Endothelial cell (in vitro differentiated cells): ENCODE measurements at regions not wholly inside any gene's neighbourhood (a gene's known extent, or its start where the extent isn't known, plus 50 kb on each side); places are given as distances from the start of the nearest gene placed in this dataset.

Source experiments
- DNase-seq: peaks from one replicate; pipeline ENCODE4 v3.0.0; 2021; ENCODE audit warnings: low spot score
- H3K27ac Mint-ChIP-seq: one replicate; pipeline ENCODE4 v1.8.0; 2021; ENCODE audit warnings: mixed read lengths, inconsistent platforms; ENCODE audit not compliant: unreplicated experiment
- H3K27me3 Mint-ChIP-seq: one replicate; pipeline ENCODE4 v1.8.0; 2021; ENCODE audit warnings: mild to moderate bottlenecking, moderate library complexity, mixed read lengths, inconsistent platforms; ENCODE audit not compliant: unreplicated experiment
- H3K36me3 Mint-ChIP-seq: one replicate; pipeline ENCODE4 v1.8.0; 2021; ENCODE audit warnings: mild to moderate bottlenecking, low read depth, mixed read lengths, inconsistent platforms; ENCODE audit not compliant: unreplicated experiment
- H3K4me1 Mint-ChIP-seq: one replicate; pipeline ENCODE4 v1.8.0; 2021; ENCODE audit warnings: mild to moderate bottlenecking, mixed read lengths, inconsistent platforms; ENCODE audit not compliant: unreplicated experiment
- H3K4me3 Mint-ChIP-seq: one replicate; pipeline ENCODE4 v1.8.0; 2021; ENCODE audit warnings: mild to moderate bottlenecking, mixed read lengths, inconsistent platforms; ENCODE audit not compliant: unreplicated experiment
- H3K9me3 Mint-ChIP-seq: one replicate; pipeline ENCODE4 v1.8.0; 2021; ENCODE audit warnings: mixed read lengths, inconsistent platforms; ENCODE audit not compliant: unreplicated experiment
- TF ChIP-seq, protein P1 (sequence below): fragments of 200-600 bp; sonication (generic); IDR thresholded peaks from one replicate; pipeline ENCODE4 v1.5.0; 2021; ENCODE audit warnings: antibody characterized with exemption; ENCODE audit not compliant: unreplicated experiment

DNA sequence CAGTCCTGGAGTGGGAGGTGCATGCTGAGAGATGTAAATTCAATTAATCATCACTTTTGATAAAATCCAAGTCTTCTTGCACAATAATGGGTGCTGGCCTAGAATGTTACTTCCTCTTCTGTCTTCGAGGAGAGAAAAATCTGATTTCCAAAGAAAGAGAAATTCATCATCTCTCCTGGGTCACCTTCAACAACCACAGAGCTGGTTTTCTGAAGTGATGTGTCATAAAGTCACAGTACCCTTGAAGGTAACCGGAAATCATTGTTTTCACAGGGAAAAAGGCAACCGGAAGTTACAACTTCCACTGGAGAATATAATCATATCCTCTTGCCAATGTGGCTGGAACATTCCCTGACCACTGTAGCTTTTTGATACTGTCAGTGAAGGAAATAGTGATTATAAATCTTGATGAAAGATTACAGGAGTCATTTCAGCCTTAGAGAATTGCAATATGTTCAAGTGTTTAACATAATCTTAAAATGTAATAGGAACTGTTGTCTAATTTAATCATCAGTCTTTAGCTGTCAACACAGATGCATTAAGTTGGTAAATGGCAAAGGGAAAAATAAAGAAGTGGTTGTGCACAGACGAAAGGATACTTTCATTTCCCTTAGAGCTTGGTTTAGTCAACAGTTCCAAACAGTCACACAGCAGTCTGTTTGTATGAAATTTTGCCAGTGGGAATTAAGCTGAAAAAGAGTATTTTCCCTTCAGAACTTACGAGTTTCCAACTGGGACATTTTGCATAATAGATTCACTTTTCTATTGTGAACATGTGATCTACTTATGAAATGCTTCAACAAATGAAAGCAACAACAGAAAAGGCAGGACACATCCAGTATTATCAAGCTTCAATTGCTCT, 106.5 kb upstream of the SLC4A7 start:
- peak overlapping the region; percentile 95 for H3K27ac Mint-ChIP-seq
- TF ChIP-seq, protein P1, sequence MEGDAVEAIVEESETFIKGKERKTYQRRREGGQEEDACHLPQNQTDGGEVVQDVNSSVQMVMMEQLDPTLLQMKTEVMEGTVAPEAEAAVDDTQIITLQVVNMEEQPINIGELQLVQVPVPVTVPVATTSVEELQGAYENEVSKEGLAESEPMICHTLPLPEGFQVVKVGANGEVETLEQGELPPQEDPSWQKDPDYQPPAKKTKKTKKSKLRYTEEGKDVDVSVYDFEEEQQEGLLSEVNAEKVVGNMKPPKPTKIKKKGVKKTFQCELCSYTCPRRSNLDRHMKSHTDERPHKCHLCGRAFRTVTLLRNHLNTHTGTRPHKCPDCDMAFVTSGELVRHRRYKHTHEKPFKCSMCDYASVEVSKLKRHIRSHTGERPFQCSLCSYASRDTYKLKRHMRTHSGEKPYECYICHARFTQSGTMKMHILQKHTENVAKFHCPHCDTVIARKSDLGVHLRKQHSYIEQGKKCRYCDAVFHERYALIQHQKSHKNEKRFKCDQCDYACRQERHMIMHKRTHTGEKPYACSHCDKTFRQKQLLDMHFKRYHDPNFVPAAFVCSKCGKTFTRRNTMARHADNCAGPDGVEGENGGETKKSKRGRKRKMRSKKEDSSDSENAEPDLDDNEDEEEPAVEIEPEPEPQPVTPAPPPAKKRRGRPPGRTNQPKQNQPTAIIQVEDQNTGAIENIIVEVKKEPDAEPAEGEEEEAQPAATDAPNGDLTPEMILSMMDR = no peak
- H3K4me3 Mint-ChIP-seq = no peak overlapping the region
- no peaks in the 10 kb centered on the region for H3K9me3 Mint-ChIP-seq
- DNase-seq = peak; percentile 6
- peaks cover 24% of the 10 kb centered on the region for H3K4me1 Mint-ChIP-seq
- H3K36me3 Mint-ChIP-seq = no peaks in the 10 kb centered on the region
- H3K27me3 Mint-ChIP-seq = peaks cover 2% of the 10 kb centered on the region

DNA sequence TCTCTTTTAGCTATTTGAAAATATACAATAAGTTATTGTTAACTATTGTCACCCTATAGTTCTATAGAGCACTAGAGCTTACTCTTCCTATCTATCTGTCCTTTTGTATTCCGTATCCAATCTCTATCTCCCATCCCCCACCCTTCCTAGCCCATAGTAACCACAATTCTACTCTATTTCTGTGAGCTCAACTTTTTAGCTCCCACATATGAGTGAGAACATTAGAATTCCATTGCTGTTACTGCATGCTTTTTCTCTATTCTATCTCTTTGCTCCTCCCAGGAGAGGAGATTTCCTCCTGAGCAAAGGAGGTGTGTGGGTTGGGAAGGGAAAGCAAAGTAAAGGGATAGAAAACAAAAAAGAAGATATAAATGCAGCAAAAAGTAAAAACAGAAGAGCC, 105.6 kb upstream of the SLC4A7 start:
- Mint-ChIP-seq H3K4me3 (no peak overlapping the region), H3K9me3 (no peaks in the 10 kb centered on the region), H3K27me3 (peaks cover 2% of the 10 kb centered on the region), H3K27ac (peak overlapping the region; percentile 95), H3K4me1 (peaks cover 33% of the 10 kb centered on the region), H3K36me3 (no peaks in the 10 kb centered on the region)
- TF ChIP-seq, protein P1 = no peak
- DNase-seq = no peak

DNA sequence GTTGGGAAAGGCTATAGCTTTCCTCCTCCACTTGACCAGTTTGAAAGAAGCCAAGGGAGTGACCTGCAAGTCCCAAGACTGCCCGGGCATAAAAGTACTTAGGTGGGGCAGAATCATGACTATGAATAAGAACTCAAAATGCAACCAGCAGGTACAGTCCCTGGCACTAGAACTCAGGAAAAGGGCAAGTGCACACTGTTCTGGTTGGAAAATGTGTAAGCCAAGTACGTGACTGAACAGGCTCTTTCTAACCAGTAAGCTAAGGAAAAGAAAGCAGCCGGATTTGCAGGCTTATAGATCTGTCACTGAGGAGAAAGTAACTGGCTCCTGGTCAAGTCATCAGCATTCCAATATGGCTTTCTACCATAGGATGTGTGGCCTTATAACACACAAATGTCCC, 101.2 kb upstream of the SLC4A7 start:
- Mint-ChIP-seq H3K27ac (no peak overlapping the region), H3K9me3 (peaks cover 5% of the 10 kb centered on the region), H3K4me1 (peaks cover 19% of the 10 kb centered on the region), H3K4me3 (no peak overlapping the region), H3K27me3 (no peaks in the 10 kb centered on the region), H3K36me3 (no peaks in the 10 kb centered on the region)
- DNase-seq = no peak
- TF ChIP-seq, protein P1 = no peak

DNA sequence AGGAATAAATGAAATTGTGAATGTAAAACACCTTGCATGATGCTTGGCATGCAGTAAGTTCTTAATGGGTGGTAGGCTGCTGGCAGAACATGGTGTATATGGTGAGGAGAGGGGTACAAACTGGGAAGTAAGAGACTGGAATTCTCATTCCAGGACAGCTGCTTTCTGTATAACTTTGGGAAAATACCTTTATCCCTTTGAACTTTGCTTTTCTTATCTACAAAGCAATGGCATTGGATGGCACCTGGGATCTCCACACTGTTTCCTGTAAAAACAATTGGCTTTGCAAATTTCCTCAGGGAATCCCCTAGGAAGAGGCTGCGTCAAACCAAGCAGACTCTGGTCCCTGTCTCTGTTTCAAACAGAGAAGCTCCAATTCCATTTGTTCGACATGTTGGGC, 100.7 kb upstream of the SLC4A7 start:
- H3K27me3 Mint-ChIP-seq = no peaks in the 10 kb centered on the region
- TF ChIP-seq, protein P1 = no peak
- no peak overlapping the region for H3K4me3 Mint-ChIP-seq
- DNase-seq = no peak
- no peaks in the 10 kb centered on the region for H3K36me3 Mint-ChIP-seq
- no peak overlapping the region for H3K27ac Mint-ChIP-seq
- peaks cover 14% of the 10 kb centered on the region for H3K4me1 Mint-ChIP-seq
- H3K9me3 Mint-ChIP-seq = peaks cover 5% of the 10 kb centered on the region

DNA sequence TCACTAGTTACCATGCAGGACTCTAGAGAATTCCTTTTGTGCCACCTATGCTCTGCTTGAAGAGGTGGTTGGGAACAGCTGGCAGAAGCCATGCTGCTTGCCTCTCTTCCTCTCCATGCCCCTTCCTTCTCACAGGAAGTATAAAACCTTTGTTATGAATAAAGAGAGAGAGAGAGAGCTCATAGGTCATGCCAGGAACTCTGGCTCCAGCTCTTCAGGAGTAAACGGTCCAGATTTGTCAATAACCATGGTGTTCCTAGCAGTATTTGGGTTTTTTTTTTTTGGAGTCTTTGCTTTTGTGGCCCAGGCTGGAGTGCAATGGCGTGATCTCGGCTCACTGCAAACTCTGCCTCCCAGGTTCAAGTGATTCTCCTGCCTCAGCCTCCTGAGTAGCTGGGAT, 97.7 kb upstream of the SLC4A7 start:
- H3K9me3 Mint-ChIP-seq = peaks cover 5% of the 10 kb centered on the region
- no peak overlapping the region for H3K27ac Mint-ChIP-seq
- TF ChIP-seq, protein P1 = no peak
- H3K27me3 Mint-ChIP-seq = peaks cover 2% of the 10 kb centered on the region
- H3K4me3 Mint-ChIP-seq = no peak overlapping the region
- H3K4me1 Mint-ChIP-seq = peaks cover 11% of the 10 kb centered on the region
- no peak for DNase-seq
- no peaks in the 10 kb centered on the region for H3K36me3 Mint-ChIP-seq
